RWPE2 (cell line): ENCODE measurements at regions not wholly inside any gene's neighbourhood (a gene's known extent, or its start where the extent isn't known, plus 50 kb on each side); places are given as distances from the start of the nearest gene placed in this dataset.
"Not testable (repeated sequence)": the region's sequence is repeated elsewhere in the genome, so short reads cannot be mapped to it uniquely, and the experiment has no call there.

Experiments used
- ATAC-seq: fragments of 200-7000 bp; cut with Tn5 transposase; 3 replicates; pipeline ENCODE4 v1.9.1; 2021; ENCODE audit warnings: low read depth
- DNase-seq: peaks from one replicate; pipeline ENCODE4 v3.0.0-alpha.2; 2020; ENCODE audit warnings: low spot score
- H3K27ac ChIP-seq: fragments of 450-650 bp; 2 replicates; pipeline ENCODE4 v1.5.1; 2017; ENCODE audit warnings: mild to moderate bottlenecking; ENCODE audit not compliant: poor library complexity, severe bottlenecking
- H3K27me3 ChIP-seq: fragments of 250-450 bp; sonication (Bioruptor Pico); 2 replicates; pipeline ENCODE4 v1.5.1; 2021; ENCODE audit warnings: mild to moderate bottlenecking, moderate library complexity; ENCODE audit not compliant: insufficient read depth, poor library complexity, severe bottlenecking
- H3K36me3 ChIP-seq: fragments of 250-450 bp; sonication (Bioruptor Pico); 2 replicates; pipeline ENCODE4 v1.5.1; 2020; ENCODE audit warnings: low read depth, mild to moderate bottlenecking, moderate library complexity
- H3K4me1 ChIP-seq: fragments of 250-450 bp; sonication (Bioruptor Pico); 2 replicates; pipeline ENCODE4 v1.5.1; 2021; ENCODE audit warnings: mild to moderate bottlenecking, moderate library complexity; ENCODE audit not compliant: insufficient read depth, poor library complexity, severe bottlenecking
- H3K4me3 ChIP-seq: fragments of 250-450 bp; sonication (Bioruptor Pico); 2 replicates; pipeline ENCODE4 v1.5.1; 2021; ENCODE audit warnings: mild to moderate bottlenecking, moderate library complexity; ENCODE audit not compliant: severe bottlenecking
- H3K9me3 ChIP-seq: fragments of 250-450 bp; sonication (Bioruptor Pico); 2 replicates; pipeline ENCODE4 v1.5.1; 2021; ENCODE audit warnings: mild to moderate bottlenecking, moderate library complexity; ENCODE audit not compliant: severe bottlenecking
- TF ChIP-seq, protein P1 (sequence below): fragments of 450-650 bp; IDR thresholded peaks from one replicate; pipeline ENCODE4 v1.5.1; 2017; ENCODE audit warnings: mild to moderate bottlenecking, moderate library complexity; ENCODE audit not compliant: poor library complexity, severe bottlenecking

DNA sequence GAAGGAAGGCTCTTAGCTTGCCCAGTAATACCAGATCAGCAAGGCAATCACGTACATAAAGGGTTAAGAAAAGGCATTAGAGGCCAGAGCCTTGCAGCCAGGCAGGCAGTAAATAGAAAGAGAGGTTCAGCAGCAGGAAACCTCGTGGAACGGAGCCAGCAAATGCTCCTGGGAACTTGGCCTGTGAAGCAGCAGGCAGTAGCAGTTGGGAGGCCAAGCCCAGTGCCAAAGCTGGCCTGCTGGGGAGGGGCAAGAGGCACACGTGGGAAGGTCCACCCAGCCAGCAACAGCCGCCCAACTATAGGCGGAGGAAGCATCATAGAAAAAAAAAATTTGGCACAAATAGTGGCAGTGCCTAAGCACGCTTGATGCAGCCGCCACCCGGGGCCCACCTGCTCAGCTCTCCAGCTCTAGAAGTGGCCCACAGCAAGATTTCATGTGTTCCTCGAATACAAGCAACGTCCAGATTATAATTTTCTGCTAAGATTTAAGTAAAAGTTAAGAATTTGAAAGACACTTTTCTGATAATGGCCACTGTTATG lies 2339.5 kb downstream of the TP53TG3F start:
- ATAC-seq = no peak
- DNase-seq = no peak
- Histone ChIP-seq H3K27me3 (no peaks in the 10 kb centered on the region), H3K27ac (no peak overlapping the region), H3K36me3 (no peaks in the 10 kb centered on the region), H3K4me1 (no peaks in the 10 kb centered on the region), H3K9me3 (peaks cover 8% of the 10 kb centered on the region), H3K4me3 (no peak overlapping the region)
- TF ChIP-seq, protein P1, sequence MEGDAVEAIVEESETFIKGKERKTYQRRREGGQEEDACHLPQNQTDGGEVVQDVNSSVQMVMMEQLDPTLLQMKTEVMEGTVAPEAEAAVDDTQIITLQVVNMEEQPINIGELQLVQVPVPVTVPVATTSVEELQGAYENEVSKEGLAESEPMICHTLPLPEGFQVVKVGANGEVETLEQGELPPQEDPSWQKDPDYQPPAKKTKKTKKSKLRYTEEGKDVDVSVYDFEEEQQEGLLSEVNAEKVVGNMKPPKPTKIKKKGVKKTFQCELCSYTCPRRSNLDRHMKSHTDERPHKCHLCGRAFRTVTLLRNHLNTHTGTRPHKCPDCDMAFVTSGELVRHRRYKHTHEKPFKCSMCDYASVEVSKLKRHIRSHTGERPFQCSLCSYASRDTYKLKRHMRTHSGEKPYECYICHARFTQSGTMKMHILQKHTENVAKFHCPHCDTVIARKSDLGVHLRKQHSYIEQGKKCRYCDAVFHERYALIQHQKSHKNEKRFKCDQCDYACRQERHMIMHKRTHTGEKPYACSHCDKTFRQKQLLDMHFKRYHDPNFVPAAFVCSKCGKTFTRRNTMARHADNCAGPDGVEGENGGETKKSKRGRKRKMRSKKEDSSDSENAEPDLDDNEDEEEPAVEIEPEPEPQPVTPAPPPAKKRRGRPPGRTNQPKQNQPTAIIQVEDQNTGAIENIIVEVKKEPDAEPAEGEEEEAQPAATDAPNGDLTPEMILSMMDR = no peak

DNA sequence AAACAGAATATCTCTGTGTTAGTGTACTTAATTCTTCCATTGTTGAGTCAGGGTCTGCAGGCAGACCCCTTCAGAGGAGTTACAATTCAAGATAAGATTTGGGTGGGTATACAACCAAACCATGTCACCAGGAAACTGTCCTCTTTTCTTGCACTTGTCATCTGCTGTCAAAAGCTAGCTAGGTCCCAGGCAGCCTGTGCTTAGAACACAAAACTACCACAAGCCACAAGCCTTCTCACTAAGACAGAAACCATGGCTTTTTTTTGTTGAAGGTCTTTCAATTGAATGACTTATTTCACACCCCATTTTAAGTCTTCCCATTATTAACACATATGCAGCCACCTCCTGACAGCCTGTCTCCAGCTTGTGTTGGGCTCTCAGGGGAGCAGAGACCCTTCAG lies 2345.1 kb downstream of the TP53TG3F start:
- not testable (repeated sequence) for DNase-seq, H3K4me3 ChIP-seq, H3K9me3 ChIP-seq, H3K27ac ChIP-seq, H3K4me1 ChIP-seq, ATAC-seq, H3K27me3 ChIP-seq, H3K36me3 ChIP-seq

DNA sequence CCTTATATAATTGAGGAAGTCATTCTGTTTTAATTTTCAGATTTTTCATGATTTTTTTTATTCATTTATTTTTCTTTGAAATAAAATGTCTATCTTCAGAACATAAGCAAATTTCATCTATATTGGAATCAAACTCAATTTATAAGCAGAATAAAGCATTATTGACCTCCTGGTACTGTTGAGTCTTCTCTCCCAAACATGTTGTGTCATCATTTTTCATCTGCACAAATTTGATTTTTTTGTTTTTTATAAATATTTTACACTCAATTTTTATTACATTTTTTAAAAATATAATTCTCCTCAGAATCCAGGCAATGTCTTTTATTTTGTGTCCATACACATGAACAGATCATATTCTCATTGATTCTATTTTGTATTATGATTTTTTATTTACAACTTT lies 2363.9 kb downstream of the TP53TG3F start:
- H3K9me3 ChIP-seq = peaks cover 10% of the 10 kb centered on the region
- DNase-seq (no peak), ATAC-seq (no peak)
- TF ChIP-seq, protein P1 = no peak
- no peaks in the 10 kb centered on the region for H3K36me3 ChIP-seq
- no peak overlapping the region for H3K4me3 ChIP-seq
- H3K4me1 ChIP-seq = no peaks in the 10 kb centered on the region
- no peak overlapping the region for H3K27ac ChIP-seq
- no peaks in the 10 kb centered on the region for H3K27me3 ChIP-seq

DNA sequence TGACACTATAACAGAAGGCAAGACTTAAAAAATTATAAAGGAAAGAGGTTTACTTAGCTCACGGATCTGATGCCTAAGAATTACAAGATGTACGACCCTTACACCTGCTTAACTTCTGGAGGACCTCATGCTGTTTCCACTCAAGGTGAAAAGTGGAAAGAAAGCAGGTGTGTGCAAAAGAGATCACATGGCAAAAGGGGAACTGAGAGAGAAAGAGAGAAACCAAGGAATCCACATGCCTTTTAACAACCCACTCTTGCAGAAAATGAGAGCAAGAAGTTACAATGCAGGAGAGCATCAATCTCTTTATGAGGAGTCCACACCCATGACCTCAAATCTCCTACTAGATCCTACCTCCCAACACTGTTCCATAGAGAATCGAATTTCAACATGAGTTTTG lies 2382.2 kb downstream of the TP53TG3F start:
- no peak for DNase-seq
- no peaks in the 10 kb centered on the region for H3K4me1 ChIP-seq
- TF ChIP-seq, protein P1 = no peak
- H3K36me3 ChIP-seq = no peaks in the 10 kb centered on the region
- ATAC-seq = no peak
- H3K27me3 ChIP-seq = no peaks in the 10 kb centered on the region
- no peak overlapping the region for H3K27ac ChIP-seq
- no peak overlapping the region for H3K4me3 ChIP-seq
- H3K9me3 ChIP-seq = peaks cover 2% of the 10 kb centered on the region

DNA sequence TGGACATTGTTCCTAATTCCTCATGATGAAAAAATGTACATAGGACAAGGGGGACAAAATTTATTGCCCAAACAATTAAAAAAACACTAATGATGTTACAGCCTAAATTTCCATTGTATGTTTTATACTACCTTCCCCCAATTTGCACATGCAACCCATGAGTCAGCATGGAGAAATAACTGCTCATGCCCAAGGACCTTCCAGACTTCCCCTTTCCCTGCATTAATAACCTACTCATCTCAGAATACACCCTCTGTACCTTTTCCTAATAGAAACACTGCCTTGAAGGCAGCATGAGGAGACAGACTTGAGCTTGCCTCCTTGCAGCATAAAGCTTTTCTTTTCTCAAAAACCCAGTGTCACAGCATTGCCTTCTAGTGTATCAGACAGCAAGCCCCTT lies 2402.8 kb downstream of the TP53TG3F start:
- TF ChIP-seq, protein P1 = no peak
- Histone ChIP-seq H3K9me3 (peaks cover 2% of the 10 kb centered on the region), H3K27ac (no peak overlapping the region), H3K4me1 (no peaks in the 10 kb centered on the region), H3K36me3 (no peaks in the 10 kb centered on the region), H3K4me3 (no peak overlapping the region), H3K27me3 (no peaks in the 10 kb centered on the region)
- DNase-seq (no peak), ATAC-seq (no peak)
